ENCODE measurements at regions not wholly inside any gene's neighbourhood (a gene's known extent, or its start where the extent isn't known, plus 50 kb on each side); places are given as distances from the start of the nearest gene placed in this dataset.

GRCh38 chr6:62914530-62914929 lies 296.7 kb upstream of the FKBP1C start:
- Histone ChIP-seq H3K18ac (ENCODE audit: extremely low read depth, low read length) (no peak overlapping the region), H3K4me1 (replicated peaks in 1 of 4; ENCODE audit: control insufficient read depth in 3 of 4, insufficient read depth in 4 of 4, low read length in 3 of 4) (no peaks in the 10 kb centered on the region), H3K9me3 (ENCODE audit: insufficient read depth in 2 of 2, low read depth in 1 of 2, low read length in 1 of 2) (no peaks in the 10 kb centered on the region), H3K79me1 (ENCODE audit: low read depth, low read length) (no peaks in the 10 kb centered on the region), H3K4me3 (ENCODE audit: extremely low read depth in 1 of 4, insufficient read depth in 2 of 4, low read depth in 3 of 4, low read length in 4 of 4) (no peak overlapping the region), H2BK5ac (ENCODE audit: low read depth, low read length) (no peak overlapping the region), H3K23me2 (ENCODE audit: low read depth, low read length) (no peaks in the 10 kb centered on the region), H2BK120ac (replicated peaks; ENCODE audit: low read depth, low read length) (no peak overlapping the region), H3K4me2 (ENCODE audit: insufficient read depth in 1 of 2, low read depth in 2 of 2, low read length in 2 of 2) (no peak overlapping the region), H3K4ac (replicated peaks; ENCODE audit: insufficient read length, low read depth, low read length) (no peak overlapping the region), H4K91ac (replicated peaks; ENCODE audit: insufficient read length, low read length) (no peak overlapping the region), H2BK20ac (ENCODE audit: low read length) (no peak overlapping the region), H3K14ac (ENCODE audit: insufficient read length) (no peak overlapping the region), H2BK12ac (ENCODE audit: low read depth, low read length) (no peak overlapping the region), H4K5ac (ENCODE audit: insufficient read length, low read depth, low read length) (no peak overlapping the region), H3K36me3 (ENCODE audit: control insufficient read depth in 2 of 4, insufficient read depth in 4 of 4, low read length in 3 of 4) (no peaks in the 10 kb centered on the region), H3K23ac (ENCODE audit: insufficient read length) (no peak overlapping the region), H2AFZ (ENCODE audit: low read length) (no peak overlapping the region), H3K79me2 (ENCODE audit: control insufficient read depth in 1 of 2, insufficient read depth in 2 of 2, low read length in 2 of 2) (no peaks in the 10 kb centered on the region), H3K27ac (ENCODE audit: low read depth, low read length) (no peak overlapping the region), H3K27me3 (replicated peaks in 1 of 4; ENCODE audit: control insufficient read depth in 3 of 4, extremely low read depth in 1 of 4, insufficient read depth in 3 of 4, low read length in 3 of 4) (no peaks in the 10 kb centered on the region), H4K20me1 (replicated peaks in 1 of 2; ENCODE audit: control insufficient read depth in 1 of 2, insufficient read depth in 2 of 2, low read length in 2 of 2) (no peaks in the 10 kb centered on the region), H4K8ac (ENCODE audit: extremely low read depth, insufficient read depth, low read length) (peak overlapping the region; percentile 68; the same call in 1 of the 2 replicates), H3K9ac (replicated peaks in 1 of 4; ENCODE audit: extremely low read depth in 1 of 4, low read depth in 3 of 4, low read length in 3 of 4) (no peak overlapping the region), H3K56ac (replicated peaks; ENCODE audit: insufficient read length, low read depth, low read length) (no peak overlapping the region), H2AK5ac (ENCODE audit: low read depth, low read length) (no peak overlapping the region), H2BK15ac (ENCODE audit: low read length) (no peak overlapping the region)
- WGBS, 2 experiments (ENCODE audit: extremely low coverage in 1 of 2, insufficient coverage in 1 of 2, insufficient read length in 1 of 2, insufficient replicate concordance in 2 of 2, low coverage in 1 of 2, low lambda C conversion rate in 2 of 2, missing lambda C conversion rate in 1 of 2), result 88% methylated on average over 4 of the region's 4 CpGs; no CpG with 5 or more reads in 1 of the 2 experiments
- POLR2A ChIA-PET (ENCODE audit: partially characterized antibody), result no interaction called here
- CTCF ChIA-PET (ENCODE audit: partially characterized antibody), result no interaction called here
- FAIRE-seq (no peak), DNase-seq (ENCODE audit: low read depth in 1 of 2, low spot score in 2 of 2) (no peak)
- no peak for TF ChIP-seq TAF7 (optimal IDR thresholded peaks at IDR 0.05; ENCODE audit: borderline replicate concordance, low read depth, low read length)
- TF ChIP-seq SP1 (IDR thresholded peaks at IDR 0.05; ENCODE audit: low read depth, low read length), result no peak
- no peak for TF ChIP-seq SIRT6 (IDR thresholded peaks at IDR 0.05; ENCODE audit: low read length)
- no peak for TF ChIP-seq MAFK (IDR thresholded peaks at IDR 0.05; ENCODE audit: low read depth, low read length)
- TF ChIP-seq GTF2F1 (IDR thresholded peaks at IDR 0.05; ENCODE audit: borderline replicate concordance, low read depth, low read length), result no peak
- no peak for TF ChIP-seq SUZ12 (IDR thresholded peaks at IDR 0.05; ENCODE audit: low read length)
- no peak for TF ChIP-seq BCL11A (IDR thresholded peaks at IDR 0.05; ENCODE audit: low read depth in 2 of 2, low read length in 2 of 2)
- no peak for TF ChIP-seq SIX5 (IDR thresholded peaks at IDR 0.05; ENCODE audit: low read depth, low read length)
- no peak for TF ChIP-seq KDM1A (IDR thresholded peaks at IDR 0.05; ENCODE audit: borderline replicate concordance, low read length)
- no peak for TF ChIP-seq EZH2 (IDR thresholded peaks at IDR 0.05; ENCODE audit: low read depth, low read length, severe bottlenecking)
